GM12865 (cell line): ENCODE measurements at regions not wholly inside any gene's neighbourhood (a gene's known extent, or its start where the extent isn't known, plus 50 kb on each side); places are given as distances from the start of the nearest gene placed in this dataset.
A peak's percentile ranks its signal among the peaks of the same experiment; 100 is the strongest.
"Not testable (repeated sequence)": the region's sequence is repeated elsewhere in the genome, so short reads cannot be mapped to it uniquely, and the experiment has no call there.

Source experiments
- DNase-seq: peaks from one replicate; pipeline ENCODE4 v3.0.0; 2010; ENCODE audit warnings: low read depth
- H3K4me3 ChIP-seq: 2 replicates; pipeline ENCODE4 v1.5.1; 2011; ENCODE audit warnings: mild to moderate bottlenecking, low read depth, low read length, control low read depth
- TF ChIP-seq, protein P1 (sequence below): IDR thresholded peaks from 2 replicates; pipeline ENCODE4 v1.5.1; 2011; ENCODE audit warnings: low read length, control low read depth, low read depth, inconsistent platforms; ENCODE audit not compliant: insufficient read depth; ENCODE audit errors: missing control alignments

DNA sequence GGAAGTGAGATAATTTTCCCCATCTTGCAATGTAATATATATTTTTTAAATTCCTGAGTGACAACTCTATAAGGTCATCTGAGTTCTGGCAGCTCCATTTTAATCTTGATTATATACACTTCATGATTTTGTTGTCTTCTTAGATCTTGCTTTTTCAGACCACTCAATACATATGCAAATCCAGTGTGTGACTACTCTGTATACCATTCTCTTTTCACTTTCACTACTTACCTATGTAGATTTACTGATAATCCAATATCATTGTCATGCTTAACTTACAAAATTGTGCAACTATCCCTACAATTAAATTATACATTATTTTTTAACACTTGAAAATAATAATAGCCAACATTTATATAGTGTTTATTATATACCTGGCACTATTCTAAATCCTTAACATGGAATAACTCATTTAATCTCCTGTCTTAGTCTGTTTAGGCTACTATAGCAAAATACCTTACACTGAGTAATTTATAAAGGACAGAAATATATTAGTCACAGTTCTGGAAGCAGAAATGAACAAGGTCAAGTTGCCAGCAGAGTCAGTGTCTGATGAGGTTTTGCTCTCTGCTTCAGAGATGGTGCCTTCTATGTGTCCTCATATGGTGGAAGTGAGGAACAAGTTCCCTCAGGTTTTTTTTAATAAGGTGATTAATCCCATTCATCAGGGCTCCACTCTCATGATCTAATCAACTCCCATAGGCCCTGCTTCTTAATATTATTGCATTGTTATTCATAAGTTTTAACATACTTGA, 338.5 kb downstream of the TUSC7 start:
- TF ChIP-seq, protein P1, sequence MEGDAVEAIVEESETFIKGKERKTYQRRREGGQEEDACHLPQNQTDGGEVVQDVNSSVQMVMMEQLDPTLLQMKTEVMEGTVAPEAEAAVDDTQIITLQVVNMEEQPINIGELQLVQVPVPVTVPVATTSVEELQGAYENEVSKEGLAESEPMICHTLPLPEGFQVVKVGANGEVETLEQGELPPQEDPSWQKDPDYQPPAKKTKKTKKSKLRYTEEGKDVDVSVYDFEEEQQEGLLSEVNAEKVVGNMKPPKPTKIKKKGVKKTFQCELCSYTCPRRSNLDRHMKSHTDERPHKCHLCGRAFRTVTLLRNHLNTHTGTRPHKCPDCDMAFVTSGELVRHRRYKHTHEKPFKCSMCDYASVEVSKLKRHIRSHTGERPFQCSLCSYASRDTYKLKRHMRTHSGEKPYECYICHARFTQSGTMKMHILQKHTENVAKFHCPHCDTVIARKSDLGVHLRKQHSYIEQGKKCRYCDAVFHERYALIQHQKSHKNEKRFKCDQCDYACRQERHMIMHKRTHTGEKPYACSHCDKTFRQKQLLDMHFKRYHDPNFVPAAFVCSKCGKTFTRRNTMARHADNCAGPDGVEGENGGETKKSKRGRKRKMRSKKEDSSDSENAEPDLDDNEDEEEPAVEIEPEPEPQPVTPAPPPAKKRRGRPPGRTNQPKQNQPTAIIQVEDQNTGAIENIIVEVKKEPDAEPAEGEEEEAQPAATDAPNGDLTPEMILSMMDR, result no peak
- DNase-seq, result no peak
- H3K4me3 ChIP-seq, result no peak overlapping the region

DNA sequence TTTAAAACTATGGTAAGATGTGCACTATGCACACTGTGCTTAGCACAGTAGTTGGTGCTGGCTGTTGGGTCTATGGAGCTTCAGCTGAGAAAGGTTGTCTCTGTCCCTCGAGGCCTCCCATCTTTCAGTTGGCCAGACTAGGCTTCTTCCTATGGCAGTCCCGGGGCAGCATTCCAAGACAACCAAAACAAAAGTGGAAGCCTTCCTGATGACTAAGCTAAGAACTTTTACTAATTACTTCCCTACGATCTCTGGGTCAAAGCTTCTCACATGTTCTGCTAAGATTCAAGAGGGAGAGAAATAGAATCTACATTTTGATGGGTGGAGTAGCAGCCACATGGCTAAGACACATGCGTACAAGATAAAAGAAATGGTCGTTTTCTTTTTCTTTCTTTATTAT, 342.8 kb downstream of the TUSC7 start:
- DNase-seq, result no peak
- TF ChIP-seq, protein P1, result no peak
- H3K4me3 ChIP-seq, result no peak overlapping the region

DNA sequence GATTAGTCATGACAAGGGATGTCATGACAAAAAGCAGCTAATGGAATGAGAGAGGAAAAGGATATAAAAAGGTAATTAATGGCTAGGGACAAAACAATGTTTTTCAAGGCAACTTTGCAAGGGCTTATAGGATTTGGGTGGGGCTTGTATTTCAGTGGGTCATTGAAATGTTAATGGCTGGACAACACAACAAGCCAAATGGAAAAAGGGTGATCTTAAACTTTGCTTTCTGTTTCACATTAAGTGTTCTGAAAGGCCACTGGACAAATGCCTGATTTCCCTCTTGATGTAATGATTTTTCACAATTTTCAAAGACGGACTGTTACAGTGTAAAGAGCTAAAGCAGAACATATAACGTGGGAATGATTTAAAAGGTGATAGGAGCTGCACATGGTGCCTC, 345.0 kb downstream of the TUSC7 start:
- no peak for DNase-seq
- TF ChIP-seq, protein P1, result no peak
- H3K4me3 ChIP-seq, result no peak overlapping the region

DNA sequence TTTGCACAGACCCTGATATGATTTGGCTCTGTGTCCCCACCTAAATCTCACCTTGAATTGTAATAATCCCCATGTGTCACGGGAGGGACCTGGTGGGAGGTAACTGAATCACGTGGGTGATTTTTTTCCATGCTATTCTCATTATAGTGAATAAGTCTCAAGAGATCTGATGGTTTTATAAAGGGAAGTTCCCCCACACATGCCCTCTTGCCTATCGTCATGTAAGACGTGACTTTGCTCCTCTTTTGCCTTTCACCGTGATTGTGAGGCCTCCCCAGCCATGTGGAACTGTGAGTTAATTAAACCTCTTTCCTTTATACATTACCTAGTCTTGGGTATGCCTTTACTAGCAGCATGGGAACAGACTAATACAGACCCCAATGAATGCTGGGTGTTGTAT, 347.4 kb downstream of the TUSC7 start:
- H3K4me3 ChIP-seq, DNase-seq: not testable (repeated sequence)

DNA sequence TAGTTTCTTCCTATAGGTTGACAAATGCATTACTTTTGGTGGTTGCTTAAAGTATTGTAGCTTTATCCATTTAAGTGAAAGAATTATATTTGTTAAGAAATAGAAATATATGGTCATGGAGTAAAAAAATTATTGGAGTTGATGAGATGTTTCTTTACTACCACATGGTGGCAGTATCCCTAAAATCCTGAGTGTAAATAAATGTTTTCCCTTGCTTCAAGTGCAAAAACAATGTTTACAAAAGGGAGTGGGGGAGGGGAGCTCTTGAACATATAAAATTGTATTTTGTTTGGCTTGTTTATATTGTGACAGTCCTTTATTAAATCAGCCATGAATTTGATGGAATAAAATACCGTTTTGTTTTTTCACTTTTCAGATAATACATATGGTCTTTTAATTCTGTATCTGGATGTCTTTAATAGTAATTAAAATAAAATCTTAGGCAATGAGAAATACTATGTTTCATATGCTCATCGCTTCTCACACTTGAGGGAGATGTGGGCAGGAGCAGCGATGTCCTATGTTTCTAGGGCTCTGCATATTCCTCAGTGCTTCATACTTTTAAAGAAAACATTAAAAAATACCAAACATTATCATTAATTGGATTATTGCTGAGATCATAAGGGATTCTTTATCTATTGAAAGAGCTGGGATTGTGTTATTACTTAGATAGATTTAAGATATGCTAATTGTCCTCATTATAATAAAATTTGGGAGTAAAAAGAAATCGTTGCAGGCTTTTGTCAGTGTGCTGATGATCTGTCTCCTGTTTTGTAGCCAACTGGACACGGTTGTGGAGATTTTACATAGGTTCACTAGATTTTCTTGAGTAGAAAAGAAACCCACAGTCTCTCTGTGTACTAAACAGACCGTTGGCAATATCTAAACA, 349.7 kb downstream of the TUSC7 start:
- H3K4me3 ChIP-seq, result no peak overlapping the region
- TF ChIP-seq, protein P1, result peak; percentile 7
- DNase-seq, result peak; percentile 11

DNA sequence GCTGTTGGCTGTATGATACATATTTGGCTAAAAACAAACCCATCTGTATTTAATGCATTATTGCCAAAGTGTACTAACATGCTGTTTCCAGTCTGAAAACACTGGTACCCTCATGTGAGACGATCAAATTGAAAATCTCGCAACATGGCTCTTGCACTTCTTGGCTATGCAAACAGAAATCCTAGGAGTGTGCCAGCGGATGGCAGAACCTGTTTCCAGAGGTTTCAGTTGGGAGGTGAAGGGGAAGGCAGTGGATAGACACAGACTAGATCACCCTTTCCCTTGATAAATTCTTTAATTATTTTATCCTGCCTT, 350.3 kb downstream of the TUSC7 start:
- DNase-seq, result no peak
- H3K4me3 ChIP-seq, result no peak overlapping the region
- TF ChIP-seq, protein P1, result no peak

DNA sequence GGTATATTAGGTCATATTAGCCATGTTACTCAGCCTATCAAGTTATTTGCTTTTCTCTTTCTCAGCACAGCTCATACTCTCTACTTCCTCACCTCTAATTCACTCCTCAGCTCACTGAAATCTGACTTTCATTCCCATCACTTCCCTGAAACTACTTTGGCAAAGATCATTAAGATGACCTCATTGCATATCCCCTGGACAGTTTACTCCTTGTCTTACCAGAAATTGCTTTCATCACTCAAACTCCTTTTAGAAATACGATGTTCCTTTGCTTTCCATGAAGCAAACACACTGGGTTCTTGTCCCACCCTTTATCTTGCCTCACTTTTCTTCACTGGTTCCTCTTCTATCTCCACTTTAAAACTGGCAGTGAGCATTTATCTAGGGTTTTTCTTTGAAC, 354.4 kb downstream of the TUSC7 start:
- H3K4me3 ChIP-seq, result no peak overlapping the region
- no peak for DNase-seq
- TF ChIP-seq, protein P1, result no peak
